ENCODE measurements at regions not wholly inside any gene's neighbourhood (a gene's known extent, or its start where the extent isn't known, plus 50 kb on each side); places are given as distances from the start of the nearest gene placed in this dataset.
A peak's percentile ranks its signal among the peaks of the same experiment; 100 is the strongest.

GRCh38 chr4:23741681-23742191, 148.1 kb downstream of the PPARGC1A start:
- no peak for DNase-seq (ENCODE audit: low read depth)

- DNase-seq (ENCODE audit: low read depth) = no peak
These were observed 152.3 kb downstream of the PPARGC1A start for GRCh38 chr4:23737571-23737970.

- no peak for DNase-seq (ENCODE audit: low read depth)
These were observed 153.4 kb downstream of the PPARGC1A start for GRCh38 chr4:23736466-23736865.

DNA sequence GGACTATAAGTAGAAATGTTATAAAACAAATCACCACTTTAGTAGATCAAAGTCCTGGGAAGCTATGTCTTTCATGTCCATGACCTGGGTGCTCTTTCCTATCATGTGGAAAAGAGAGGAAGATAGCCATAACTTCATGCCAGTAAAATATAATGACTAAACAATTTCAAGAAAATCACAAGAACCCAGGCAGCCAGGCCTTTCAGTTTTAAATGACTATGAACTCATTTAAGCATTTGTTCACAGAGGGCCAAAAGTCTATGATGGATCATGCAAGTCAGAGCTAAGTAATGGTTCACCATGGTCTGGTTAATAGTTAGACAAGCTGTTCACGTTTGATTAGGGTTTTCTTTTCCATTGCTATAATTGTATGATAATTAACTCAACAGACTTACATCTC, 155.8 kb downstream of the PPARGC1A start:
- DNase-seq (ENCODE audit: low read depth) = no peak

GRCh38 chr4:23733476-23733875, 156.4 kb downstream of the PPARGC1A start:
- no peak for DNase-seq (ENCODE audit: low read depth)

GRCh38 chr4:23730998-23731397, 158.8 kb downstream of the PPARGC1A start:
- DNase-seq (ENCODE audit: low read depth) = no peak

- no peak for DNase-seq (ENCODE audit: low read depth)
These were observed 160.9 kb downstream of the PPARGC1A start for GRCh38 chr4:23728971-23729370.

DNA sequence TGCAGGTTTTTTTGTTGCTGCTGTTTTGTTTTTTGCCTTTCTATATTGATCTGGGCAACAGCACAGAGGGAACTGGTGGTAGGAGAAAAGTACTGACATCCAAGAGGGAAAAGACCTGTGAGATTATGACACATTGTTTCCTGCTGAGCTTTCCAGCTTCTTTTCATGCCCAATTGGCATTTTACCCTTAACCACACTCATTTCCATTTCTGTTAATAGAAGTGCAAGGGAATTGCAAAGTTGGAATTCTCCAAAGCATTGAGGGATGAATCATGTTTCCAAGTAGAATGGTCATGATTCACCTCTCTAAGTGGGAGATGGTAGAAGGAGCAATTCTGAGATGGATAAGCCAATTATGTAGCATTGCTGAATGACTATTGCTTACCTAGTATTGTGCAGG, 161.5 kb downstream of the PPARGC1A start:
- peak; percentile 93 for DNase-seq (ENCODE audit: low read depth)

DNA sequence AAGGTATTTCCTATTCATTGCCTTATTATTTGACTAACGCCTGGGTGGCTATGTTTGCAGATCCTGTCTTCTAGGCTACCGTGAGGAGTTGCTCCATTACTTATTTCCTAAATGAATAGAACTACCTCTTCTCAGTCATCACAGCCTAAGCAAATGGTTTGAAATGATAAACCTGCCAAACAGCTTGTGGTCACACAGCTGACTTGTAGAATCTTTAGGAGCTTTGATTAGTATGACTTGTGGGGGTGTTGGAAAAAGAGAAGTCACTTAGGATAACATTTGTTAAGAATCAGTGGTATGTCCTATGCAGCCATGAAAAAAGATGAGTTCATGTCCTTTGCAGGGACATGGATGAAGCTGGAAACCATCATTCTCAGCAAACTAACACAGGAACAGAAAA, 169.3 kb downstream of the PPARGC1A start:
- no peak for DNase-seq (ENCODE audit: low read depth)

GRCh38 chr4:23718435-23718834, 171.4 kb downstream of the PPARGC1A start:
- no peak for DNase-seq (ENCODE audit: low read depth)

DNA sequence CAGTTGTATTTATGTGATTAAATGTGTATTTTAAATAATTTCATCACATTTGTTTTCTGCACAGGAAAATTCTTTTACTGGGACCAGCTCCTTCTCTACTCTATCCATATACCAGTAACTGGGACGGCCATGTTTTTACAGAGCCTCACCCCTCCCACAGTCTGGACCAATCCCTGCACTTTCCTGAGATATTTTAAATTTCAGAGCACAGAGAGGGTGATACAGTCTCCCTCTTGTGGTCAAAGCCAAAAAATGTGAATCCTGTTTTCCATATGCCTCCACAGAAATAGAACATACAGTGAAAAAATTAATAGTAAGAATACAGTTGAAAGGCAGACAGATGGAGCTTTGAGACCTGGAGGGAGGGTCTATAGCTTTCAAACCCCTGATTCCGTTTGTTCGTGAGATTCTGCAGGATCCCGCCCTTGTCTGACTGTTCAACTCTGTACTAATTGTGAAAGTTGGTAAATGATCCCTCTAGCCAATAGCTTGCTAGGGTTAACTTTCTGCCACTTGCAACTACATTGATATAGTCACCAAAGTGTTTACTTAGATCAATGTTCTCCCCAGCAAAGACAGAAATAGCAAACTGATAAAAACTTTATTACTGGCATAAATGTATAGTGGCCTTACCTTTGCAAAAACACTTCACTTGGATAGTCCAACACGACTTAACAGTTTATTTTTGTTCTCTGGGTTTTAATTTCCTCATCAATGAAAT, 172.2 kb downstream of the PPARGC1A start:
- peak; percentile 29 for DNase-seq (ENCODE audit: low read depth)

GRCh38 chr4:23710298-23710697, 179.5 kb downstream of the PPARGC1A start:
- no peak for DNase-seq (ENCODE audit: low read depth)

- DNase-seq (ENCODE audit: low read depth) = no peak
These were observed 182.2 kb downstream of the PPARGC1A start for GRCh38 chr4:23707652-23708026.

- no peak for DNase-seq (ENCODE audit: low read depth)
These were observed 182.7 kb downstream of the PPARGC1A start for GRCh38 chr4:23706972-23707651.

- DNase-seq (ENCODE audit: low read depth) = no peak
These were observed 189.7 kb downstream of the PPARGC1A start for GRCh38 chr4:23700197-23700596.

DNA sequence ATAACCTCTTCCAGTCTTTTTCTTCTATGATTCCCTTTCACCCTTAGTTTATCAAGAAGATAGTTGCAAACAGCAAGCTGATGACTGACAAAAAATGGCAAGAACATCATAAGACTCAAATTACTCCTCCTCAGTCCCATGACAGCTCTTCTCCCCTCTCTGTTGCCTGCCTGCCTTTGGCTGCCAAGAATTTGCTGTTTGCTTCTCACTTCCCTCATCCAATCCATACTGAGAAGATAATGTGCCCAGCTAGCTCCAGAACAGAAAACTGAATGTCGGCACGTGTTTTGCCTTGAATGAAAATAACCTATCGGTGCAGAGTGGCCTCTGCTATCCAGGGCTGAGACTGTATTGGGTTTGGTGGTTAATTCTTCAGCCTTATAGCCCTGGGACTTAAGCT, 192.1 kb downstream of the PPARGC1A start:
- DNase-seq (ENCODE audit: low read depth) = no peak

DNA sequence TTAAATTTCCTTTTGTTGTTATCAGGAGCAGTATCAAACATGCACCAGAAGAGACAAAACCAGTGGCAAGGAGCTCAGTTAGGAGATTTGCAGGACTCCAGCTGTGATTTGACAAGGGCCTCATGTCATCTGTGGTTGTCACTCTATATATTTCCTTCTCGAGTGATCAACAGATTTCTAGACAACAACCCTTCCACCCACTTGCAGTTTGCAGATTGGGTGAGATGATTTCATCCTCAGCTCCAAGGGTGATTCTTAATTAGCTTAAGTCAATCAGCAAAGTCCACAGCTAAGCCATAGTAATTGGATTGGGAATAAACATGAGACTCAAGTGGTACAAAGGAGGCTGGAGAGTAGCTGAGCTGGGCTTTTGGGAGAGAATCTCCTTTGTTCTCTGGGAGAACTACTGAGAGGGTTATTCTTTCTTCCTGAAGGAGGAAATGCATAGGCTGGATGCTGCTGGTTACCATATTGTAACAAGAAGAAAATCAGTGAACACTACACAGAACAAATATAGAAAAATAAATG, 192.8 kb downstream of the PPARGC1A start:
- DNase-seq (ENCODE audit: low read depth) = no peak

- no peak for DNase-seq (ENCODE audit: low read depth)
These were observed 203.5 kb downstream of the PPARGC1A start for GRCh38 chr4:23686169-23686897.

- DNase-seq (ENCODE audit: low read depth) = no peak
These were observed 204.4 kb downstream of the PPARGC1A start for GRCh38 chr4:23685471-23685870.

GRCh38 chr4:23680671-23681518, 209.0 kb downstream of the PPARGC1A start:
- DNase-seq (ENCODE audit: low read depth) = peak; percentile 3

GRCh38 chr4:23674694-23675093, 215.2 kb downstream of the PPARGC1A start:
- DNase-seq (ENCODE audit: low read depth) = no peak
